ENCODE measurements at regions not wholly inside any gene's neighbourhood (a gene's known extent, or its start where the extent isn't known, plus 50 kb on each side); places are given as distances from the start of the nearest gene placed in this dataset.

- TF ChIP-seq, protein P1, sequence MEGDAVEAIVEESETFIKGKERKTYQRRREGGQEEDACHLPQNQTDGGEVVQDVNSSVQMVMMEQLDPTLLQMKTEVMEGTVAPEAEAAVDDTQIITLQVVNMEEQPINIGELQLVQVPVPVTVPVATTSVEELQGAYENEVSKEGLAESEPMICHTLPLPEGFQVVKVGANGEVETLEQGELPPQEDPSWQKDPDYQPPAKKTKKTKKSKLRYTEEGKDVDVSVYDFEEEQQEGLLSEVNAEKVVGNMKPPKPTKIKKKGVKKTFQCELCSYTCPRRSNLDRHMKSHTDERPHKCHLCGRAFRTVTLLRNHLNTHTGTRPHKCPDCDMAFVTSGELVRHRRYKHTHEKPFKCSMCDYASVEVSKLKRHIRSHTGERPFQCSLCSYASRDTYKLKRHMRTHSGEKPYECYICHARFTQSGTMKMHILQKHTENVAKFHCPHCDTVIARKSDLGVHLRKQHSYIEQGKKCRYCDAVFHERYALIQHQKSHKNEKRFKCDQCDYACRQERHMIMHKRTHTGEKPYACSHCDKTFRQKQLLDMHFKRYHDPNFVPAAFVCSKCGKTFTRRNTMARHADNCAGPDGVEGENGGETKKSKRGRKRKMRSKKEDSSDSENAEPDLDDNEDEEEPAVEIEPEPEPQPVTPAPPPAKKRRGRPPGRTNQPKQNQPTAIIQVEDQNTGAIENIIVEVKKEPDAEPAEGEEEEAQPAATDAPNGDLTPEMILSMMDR (IDR thresholded peaks at IDR 0.05; ENCODE audit: low read depth, low read length, missing control alignments) = no peak
- DNase-seq (ENCODE audit: extremely low read depth, low read depth) = no peak
- no peak overlapping the region for H3K4me3 ChIP-seq (replicated peaks; ENCODE audit: low read depth, low read length)
These were observed 216.0 kb downstream of the GPAM start for GRCh38 chr10:111967547-111967946.

- H3K4me3 ChIP-seq (replicated peaks; ENCODE audit: low read depth, low read length) = no peak overlapping the region
- DNase-seq (ENCODE audit: extremely low read depth, low read depth) = no peak
- TF ChIP-seq, protein P1 (IDR thresholded peaks at IDR 0.05; ENCODE audit: low read depth, low read length, missing control alignments) = no peak
These were observed 214.9 kb downstream of the GPAM start for GRCh38 chr10:111968647-111969046.

- TF ChIP-seq, protein P1 (IDR thresholded peaks at IDR 0.05; ENCODE audit: low read depth, low read length, missing control alignments) = no peak
- no peak overlapping the region for H3K4me3 ChIP-seq (replicated peaks; ENCODE audit: low read depth, low read length)
- no peak for DNase-seq (ENCODE audit: extremely low read depth, low read depth)
These were observed 213.5 kb downstream of the GPAM start for GRCh38 chr10:111970111-111970510.

DNA sequence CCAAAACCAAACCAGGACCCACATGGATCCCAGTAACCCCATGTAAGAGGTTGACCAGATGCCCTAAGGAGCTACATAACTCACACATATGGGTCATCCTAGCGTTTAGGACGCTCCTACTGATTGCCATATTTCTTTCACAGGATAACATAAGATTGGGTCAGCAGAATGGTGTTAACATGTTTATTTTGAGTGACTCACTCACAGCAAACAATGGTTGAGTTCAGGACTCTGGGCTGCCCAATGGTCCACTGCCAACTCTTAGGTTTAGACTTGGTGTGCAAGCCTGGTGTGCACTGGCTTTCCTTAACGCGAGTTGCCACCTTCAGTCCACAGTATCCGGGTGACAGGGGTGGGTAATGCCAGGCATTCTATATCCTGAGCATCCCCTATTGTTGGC is 211.5 kb downstream of the GPAM start:
- no peak overlapping the region for H3K4me3 ChIP-seq (replicated peaks; ENCODE audit: low read depth, low read length)
- no peak for DNase-seq (ENCODE audit: extremely low read depth, low read depth)
- TF ChIP-seq, protein P1 (IDR thresholded peaks at IDR 0.05; ENCODE audit: low read depth, low read length, missing control alignments) = no peak

DNA sequence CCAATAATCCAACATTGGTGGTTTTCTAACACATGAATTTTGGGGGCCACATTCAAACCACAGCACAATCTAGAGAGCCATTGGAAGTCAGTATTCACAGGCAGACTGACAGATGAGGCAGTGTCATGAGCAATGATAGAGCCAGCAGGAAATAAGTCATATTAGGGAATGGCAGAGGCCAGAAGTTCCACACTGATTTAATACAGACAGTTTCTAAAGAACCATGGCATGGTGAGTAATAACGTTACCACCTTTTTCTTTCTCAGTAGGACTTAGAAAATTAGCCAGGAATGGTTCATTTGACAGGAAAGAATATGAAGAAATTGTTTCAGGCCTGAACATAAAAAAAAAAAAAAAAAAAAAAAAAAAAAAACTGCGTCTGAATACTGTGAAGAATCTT is 210.3 kb downstream of the GPAM start:
- no peak overlapping the region for H3K4me3 ChIP-seq (replicated peaks; ENCODE audit: low read depth, low read length)
- TF ChIP-seq, protein P1 (IDR thresholded peaks at IDR 0.05; ENCODE audit: low read depth, low read length, missing control alignments) = no peak
- DNase-seq (ENCODE audit: extremely low read depth, low read depth) = no peak

DNA sequence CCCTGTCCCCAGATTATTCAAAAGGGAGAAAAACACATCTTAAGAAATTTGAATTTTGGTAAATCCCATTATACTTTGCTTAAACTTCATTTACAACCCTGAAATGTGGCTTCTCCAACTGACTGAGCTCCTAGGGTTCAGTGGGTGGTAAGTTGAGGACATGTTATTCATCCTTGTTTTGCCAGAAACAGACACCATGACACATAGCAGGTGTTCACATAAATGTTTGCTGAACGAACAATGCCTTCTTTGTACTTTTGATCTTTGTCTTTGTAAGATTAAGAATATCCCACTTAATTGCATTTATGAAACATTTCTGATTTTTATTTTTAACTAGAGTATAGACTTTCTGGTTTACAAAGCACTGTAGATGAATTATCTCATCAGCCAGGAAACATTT is 209.7 kb downstream of the GPAM start:
- no peak for DNase-seq (ENCODE audit: extremely low read depth, low read depth)
- no peak overlapping the region for H3K4me3 ChIP-seq (replicated peaks; ENCODE audit: low read depth, low read length)
- TF ChIP-seq, protein P1 (IDR thresholded peaks at IDR 0.05; ENCODE audit: low read depth, low read length, missing control alignments) = no peak

DNA sequence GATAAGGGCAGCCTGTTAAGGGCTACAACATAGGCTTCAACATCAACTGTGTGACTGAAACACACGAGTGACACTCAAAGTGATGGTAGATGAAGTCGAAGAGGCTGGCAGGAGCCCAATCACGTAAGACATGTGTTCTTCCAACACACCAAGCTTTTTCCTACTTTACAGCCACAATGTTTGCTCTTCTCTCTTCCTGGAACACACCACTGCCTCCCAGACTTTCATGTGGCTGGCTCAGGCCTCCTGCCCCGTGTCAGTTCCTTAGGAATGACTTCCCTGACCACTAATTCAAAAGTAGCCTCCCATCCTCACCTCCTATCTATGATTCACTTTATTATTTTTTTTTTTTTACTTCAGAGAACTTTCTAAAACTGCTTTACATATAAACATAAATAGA is 209.2 kb downstream of the GPAM start:
- DNase-seq (ENCODE audit: extremely low read depth, low read depth) = no peak
- H3K4me3 ChIP-seq (replicated peaks; ENCODE audit: low read depth, low read length) = no peak overlapping the region
- TF ChIP-seq, protein P1 (IDR thresholded peaks at IDR 0.05; ENCODE audit: low read depth, low read length, missing control alignments) = no peak
